HG03565 (cell line): ENCODE measurements at regions not wholly inside any gene's neighbourhood (a gene's known extent, or its start where the extent isn't known, plus 50 kb on each side); places are given as distances from the start of the nearest gene placed in this dataset.

Experiments used
- ATAC-seq: cut with Tn5 transposase; IDR thresholded peaks from one replicate; pipeline ENCODE4 v1.9.1; 2021; ENCODE audit warnings: mild to moderate bottlenecking, moderate library complexity; ENCODE audit not compliant: unreplicated experiment

DNA sequence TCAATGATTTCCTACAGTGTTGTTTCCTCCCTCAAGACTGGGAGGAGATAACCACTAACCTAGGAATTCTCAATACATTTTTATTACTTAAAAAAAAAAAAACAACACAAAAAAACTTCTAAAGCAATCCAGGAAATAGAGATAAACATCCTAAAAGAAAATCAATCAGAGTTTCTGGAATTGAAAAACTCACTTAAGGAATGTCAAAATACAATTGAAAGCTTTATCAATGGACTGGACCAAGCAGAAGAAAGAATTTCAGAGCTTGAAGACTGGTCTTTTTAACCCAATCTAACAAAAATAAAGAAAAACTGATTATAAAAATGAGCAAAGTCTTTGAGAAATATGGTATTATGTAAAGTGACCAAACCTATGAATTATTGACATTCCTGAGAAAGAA is 394.1 kb downstream of the XPNPEP1 start:
- ATAC-seq: no peak

DNA sequence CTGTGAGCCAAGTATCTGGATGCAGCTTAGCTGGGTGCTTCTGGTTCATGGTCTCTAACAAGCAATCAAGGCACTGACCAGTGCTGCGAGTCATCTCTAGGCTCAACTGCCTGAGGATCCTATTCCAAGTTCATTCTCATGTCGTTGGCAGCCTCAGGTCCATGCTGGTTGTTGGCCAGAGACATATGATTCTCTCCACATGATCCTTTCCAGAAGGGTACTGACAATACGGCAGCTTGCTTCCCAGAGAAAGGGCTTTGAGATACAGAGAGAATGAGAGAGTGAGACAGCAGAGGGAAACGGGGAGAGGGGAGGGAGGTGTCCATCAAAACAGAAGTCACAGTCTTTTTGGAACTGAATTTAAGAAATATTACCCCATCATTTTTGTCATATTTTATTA is 405.6 kb downstream of the XPNPEP1 start:
- no peak for ATAC-seq

- no peak for ATAC-seq
Measured at GRCh38 chr10:109504401-109504800, 418.9 kb downstream of the XPNPEP1 start.

GRCh38 chr10:109487691-109488090 is 435.6 kb downstream of the XPNPEP1 start:
- ATAC-seq: no peak

DNA sequence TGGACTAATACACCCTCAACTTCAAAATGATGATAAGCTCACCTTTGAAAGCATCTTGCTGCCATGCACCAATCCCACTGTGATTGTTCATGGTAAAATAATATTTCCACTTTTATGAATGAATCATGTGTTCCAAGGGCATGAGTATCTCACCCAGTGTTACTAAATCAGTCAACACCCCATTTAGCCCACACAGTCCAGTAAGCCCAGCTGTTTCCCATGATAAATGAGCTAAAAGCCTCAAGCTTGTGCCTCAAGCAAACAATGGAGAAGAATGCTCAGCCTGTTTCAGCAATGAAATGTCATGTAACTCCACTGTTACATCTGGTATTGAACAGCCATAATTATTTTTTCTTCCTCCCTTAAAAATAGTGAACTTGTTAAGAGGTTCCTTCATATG is 442.5 kb downstream of the XPNPEP1 start:
- ATAC-seq: no peak

GRCh38 chr10:109475711-109476421 is 447.4 kb downstream of the XPNPEP1 start:
- ATAC-seq: no peak

DNA sequence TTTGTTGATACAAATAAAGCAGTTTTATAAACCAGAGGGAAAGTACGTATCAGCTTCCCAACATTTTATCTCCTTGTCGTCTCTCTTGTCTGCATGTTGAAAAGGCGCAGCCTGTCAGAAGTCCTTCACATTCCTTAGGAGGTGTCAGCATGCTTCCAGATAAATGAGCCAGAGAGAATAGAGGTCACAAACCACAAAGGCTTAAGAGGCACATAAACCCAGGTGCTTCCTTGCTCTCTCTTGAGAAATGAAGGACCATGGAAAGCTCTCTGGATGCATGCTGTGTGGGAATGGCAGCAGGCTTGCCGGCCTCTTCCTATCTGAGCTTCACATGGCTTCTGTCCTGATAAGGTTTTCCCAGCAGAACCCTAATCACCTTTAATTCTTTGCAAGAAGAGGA is 448.5 kb downstream of the XPNPEP1 start:
- ATAC-seq: no peak

- no peak for ATAC-seq
Measured at GRCh38 chr10:109474261-109474660, 449.1 kb downstream of the XPNPEP1 start.

DNA sequence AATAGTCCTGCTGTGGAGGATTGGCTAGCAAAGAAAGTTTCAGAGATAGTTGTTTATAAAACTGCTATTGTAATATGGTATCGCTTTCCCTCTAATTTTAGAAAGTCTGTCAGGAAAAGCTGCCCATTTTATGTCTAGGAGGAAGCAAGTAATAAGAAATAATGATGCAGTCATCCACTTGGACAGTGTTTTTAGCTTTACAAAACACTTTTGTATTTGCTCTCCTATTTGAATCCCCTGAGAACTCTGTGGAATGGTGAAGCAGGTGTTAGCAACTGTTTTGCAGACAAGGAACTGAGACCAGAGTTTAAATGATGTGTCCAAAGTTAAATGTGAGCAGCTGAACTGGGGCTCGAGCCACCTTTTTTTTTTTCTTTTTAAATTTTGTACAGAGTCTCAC is 455.8 kb downstream of the XPNPEP1 start:
- no peak for ATAC-seq

DNA sequence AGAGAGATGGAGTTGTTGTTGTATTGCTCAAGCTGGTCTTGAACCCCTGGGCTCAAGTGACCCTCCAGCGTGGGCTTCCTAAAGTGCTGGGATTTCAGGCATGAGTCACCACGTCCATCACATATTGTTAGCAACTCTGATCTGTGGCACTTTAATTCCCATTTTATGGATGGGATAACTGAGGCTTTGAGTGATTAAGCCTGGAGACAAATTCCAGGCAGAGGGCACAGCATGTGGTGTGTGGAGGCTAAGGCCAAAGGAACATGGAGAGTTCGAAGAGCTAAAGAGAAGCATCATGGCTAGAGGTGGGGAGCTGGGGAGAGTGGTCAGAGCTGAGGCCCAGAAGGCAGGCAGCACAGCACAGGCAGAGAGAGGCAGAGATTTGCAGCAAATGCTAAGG is 458.4 kb downstream of the XPNPEP1 start:
- no peak for ATAC-seq

- ATAC-seq: no peak
Measured at GRCh38 chr10:109457302-109457638, 466.0 kb downstream of the XPNPEP1 start.

GRCh38 chr10:109456566-109457301 is 466.6 kb downstream of the XPNPEP1 start:
- ATAC-seq: no peak

- ATAC-seq: no peak
Measured at GRCh38 chr10:109454691-109455090, 468.6 kb downstream of the XPNPEP1 start.

GRCh38 chr10:109451879-109452278 is 471.4 kb downstream of the XPNPEP1 start:
- ATAC-seq: no peak

- ATAC-seq: no peak
Measured at GRCh38 chr10:109450702-109451101, 472.6 kb downstream of the XPNPEP1 start.

DNA sequence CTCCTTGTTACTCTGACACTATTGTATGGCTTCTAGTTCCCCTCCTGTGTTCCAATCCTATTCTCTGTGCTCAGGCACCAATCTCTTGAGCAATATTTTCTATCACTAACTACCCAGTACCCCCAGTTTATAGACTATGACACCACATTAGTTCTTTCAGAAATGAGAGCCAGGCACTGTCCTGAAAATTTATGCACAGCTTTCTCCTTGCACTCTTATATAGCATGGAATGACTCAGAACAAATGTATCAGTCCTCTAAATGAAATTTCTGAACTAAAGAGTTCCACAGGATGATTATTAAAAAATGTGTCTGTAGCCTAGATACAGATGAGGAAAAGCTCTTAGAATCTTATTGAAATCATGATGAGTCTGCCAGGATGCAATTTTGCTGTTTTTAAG is 489.9 kb downstream of the XPNPEP1 start:
- no peak for ATAC-seq

DNA sequence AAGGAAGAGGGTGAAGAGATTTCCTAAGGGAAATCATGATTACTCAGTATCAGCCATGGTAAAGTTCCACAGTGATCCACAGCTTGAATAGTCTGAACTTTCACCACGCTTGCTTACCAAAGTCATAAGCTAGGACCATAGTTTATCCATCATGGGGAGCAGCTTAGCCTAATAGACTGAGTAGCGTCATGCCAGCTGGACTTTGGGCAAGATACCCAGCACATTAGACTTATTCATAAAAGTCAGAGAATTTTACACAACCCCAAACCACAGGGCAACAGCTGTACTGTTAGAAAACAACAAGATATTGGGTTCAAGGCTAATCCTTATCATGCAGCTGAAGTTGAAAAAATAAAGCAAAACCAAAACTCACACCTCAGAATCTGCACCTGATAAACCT is 491.0 kb downstream of the XPNPEP1 start:
- ATAC-seq: no peak

DNA sequence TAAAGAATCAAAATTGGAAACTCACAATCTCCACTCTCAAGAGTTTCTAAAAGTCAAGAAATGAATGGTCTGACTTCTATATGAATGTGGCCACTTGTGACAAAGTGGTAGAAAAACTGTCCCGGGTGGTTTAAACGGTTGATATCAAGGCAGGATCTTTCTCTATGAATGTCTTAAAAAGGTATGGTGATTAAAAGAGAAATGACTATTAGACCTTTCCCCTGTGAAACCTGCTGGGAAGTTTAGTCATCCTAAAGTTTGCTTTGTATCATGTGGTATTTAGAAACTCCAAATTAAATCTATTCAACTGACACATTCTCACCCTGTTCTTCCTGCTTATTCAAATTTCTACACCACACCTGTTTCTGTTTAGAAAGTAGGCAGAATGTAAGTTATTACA is 492.5 kb downstream of the XPNPEP1 start:
- ATAC-seq: no peak

DNA sequence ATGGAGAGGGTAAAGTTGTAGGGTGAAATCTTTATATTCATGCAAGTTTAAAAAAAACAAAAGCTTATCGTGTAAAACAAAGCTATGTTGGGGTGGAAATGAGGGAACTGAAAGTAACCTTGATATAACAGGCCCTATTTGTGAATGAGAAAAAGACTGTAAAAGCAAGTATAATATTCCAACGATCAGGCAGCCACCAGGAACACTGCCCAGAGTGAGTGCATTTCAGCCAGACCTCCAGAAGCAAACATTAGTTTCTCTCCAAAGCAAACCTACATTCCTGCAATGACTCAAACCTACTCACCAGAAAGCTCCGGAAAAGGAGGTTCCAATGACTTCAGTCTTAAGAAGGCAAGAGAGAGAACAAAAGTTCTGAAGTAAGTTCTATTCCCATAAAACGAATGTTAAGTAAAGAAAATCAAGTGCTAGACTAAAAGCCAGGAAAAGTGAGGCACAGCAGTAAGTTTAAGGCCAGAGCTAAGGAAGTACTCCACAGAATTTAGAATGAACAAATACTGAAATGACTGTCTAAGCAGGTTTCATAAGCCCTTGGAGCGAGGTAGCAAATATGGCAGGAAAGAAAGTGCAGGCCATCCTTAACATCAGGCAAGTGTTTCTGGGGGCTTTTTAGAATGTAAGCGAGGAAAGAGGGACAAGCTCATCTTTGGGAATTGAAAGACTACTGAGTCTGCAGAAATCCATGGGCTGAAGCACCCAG is 493.1 kb downstream of the XPNPEP1 start:
- ATAC-seq: no peak

DNA sequence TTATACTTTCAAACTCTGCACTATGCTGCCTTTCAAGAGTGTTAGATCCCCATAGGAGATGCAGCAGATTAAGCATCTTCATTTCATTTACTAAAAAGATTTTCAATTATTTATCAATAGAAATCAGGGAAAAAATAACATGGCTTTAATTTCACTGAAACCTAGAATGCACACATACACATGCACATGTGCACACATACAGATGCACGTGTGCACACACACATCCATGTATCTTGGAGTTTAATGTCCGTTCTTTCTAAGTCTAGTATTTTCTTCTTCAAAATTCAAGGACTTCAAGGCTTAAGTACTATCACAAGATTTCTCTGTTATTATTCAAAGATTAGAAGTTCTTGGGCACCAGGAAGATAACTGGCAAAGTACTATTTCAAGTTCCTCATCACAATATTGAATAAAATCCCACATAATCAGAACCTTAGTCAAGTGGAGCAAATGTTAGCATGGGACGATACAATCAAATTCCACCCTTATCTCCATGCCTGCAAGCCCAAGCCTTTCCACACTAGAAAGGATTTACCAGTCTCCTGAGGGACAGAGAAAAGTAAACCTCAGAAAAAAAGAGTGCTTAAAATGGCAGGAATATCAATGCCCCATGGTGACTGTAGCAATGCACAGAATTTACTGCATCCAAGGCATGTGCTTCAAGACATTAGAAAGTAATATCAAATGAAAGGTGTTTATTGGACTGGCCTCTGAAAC is 494.4 kb downstream of the XPNPEP1 start:
- ATAC-seq: no peak

GRCh38 chr10:109427411-109427810 is 495.9 kb downstream of the XPNPEP1 start:
- no peak for ATAC-seq
